ENCODE measurements at regions not wholly inside any gene's neighbourhood (a gene's known extent, or its start where the extent isn't known, plus 50 kb on each side); places are given as distances from the start of the nearest gene placed in this dataset.

- TF ChIP-seq REST (IDR thresholded peaks at IDR 0.05; ENCODE audit: insufficient read depth in 1 of 2, low read depth in 2 of 2, low read length in 2 of 2), result no peak
- TF ChIP-seq TAF1 (IDR thresholded peaks at IDR 0.05; ENCODE audit: borderline replicate concordance, insufficient read depth, low read length), result no peak
- TF ChIP-seq POLR2AphosphoS5 (IDR thresholded peaks at IDR 0.05; ENCODE audit: low read depth, low read length), result no peak
- TF ChIP-seq FOXP2 (optimal IDR thresholded peaks at IDR 0.05; ENCODE audit: borderline replicate concordance, extremely low read depth, extremely low read length, insufficient read depth), result no peak
- TF ChIP-seq SIN3A (IDR thresholded peaks at IDR 0.05; ENCODE audit: borderline replicate concordance, insufficient read depth, low read length), result no peak
Observed at GRCh38 chr11:90766121-90766520, 543.3 kb upstream of the CHORDC1 start.

- no peak for TF ChIP-seq FOXP2 (optimal IDR thresholded peaks at IDR 0.05; ENCODE audit: borderline replicate concordance, extremely low read depth, extremely low read length, insufficient read depth)
- no peak for TF ChIP-seq REST (IDR thresholded peaks at IDR 0.05; ENCODE audit: insufficient read depth in 1 of 2, low read depth in 2 of 2, low read length in 2 of 2)
- TF ChIP-seq POLR2AphosphoS5 (IDR thresholded peaks at IDR 0.05; ENCODE audit: low read depth, low read length), result no peak
- no peak for TF ChIP-seq SIN3A (IDR thresholded peaks at IDR 0.05; ENCODE audit: borderline replicate concordance, insufficient read depth, low read length)
- no peak for TF ChIP-seq TAF1 (IDR thresholded peaks at IDR 0.05; ENCODE audit: borderline replicate concordance, insufficient read depth, low read length)
Observed at GRCh38 chr11:90764691-90765090, 541.8 kb upstream of the CHORDC1 start.

- TF ChIP-seq REST (IDR thresholded peaks at IDR 0.05; ENCODE audit: insufficient read depth in 1 of 2, low read depth in 2 of 2, low read length in 2 of 2) (no peak), TAF1 (IDR thresholded peaks at IDR 0.05; ENCODE audit: borderline replicate concordance, insufficient read depth, low read length) (no peak), POLR2AphosphoS5 (IDR thresholded peaks at IDR 0.05; ENCODE audit: low read depth, low read length) (no peak), FOXP2 (optimal IDR thresholded peaks at IDR 0.05; ENCODE audit: borderline replicate concordance, extremely low read depth, extremely low read length, insufficient read depth) (no peak), SIN3A (IDR thresholded peaks at IDR 0.05; ENCODE audit: borderline replicate concordance, insufficient read depth, low read length) (no peak)
Observed at GRCh38 chr11:90757849-90758494, 535.1 kb upstream of the CHORDC1 start.

GRCh38 chr11:90756617-90757016 is 533.8 kb upstream of the CHORDC1 start:
- TF ChIP-seq FOXP2 (optimal IDR thresholded peaks at IDR 0.05; ENCODE audit: borderline replicate concordance, extremely low read depth, extremely low read length, insufficient read depth) (no peak), TAF1 (IDR thresholded peaks at IDR 0.05; ENCODE audit: borderline replicate concordance, insufficient read depth, low read length) (no peak), POLR2AphosphoS5 (IDR thresholded peaks at IDR 0.05; ENCODE audit: low read depth, low read length) (no peak), SIN3A (IDR thresholded peaks at IDR 0.05; ENCODE audit: borderline replicate concordance, insufficient read depth, low read length) (no peak), REST (IDR thresholded peaks at IDR 0.05; ENCODE audit: insufficient read depth in 1 of 2, low read depth in 2 of 2, low read length in 2 of 2) (no peak)
